GM18502 (cell line): ENCODE measurements at regions not wholly inside any gene's neighbourhood (a gene's known extent, or its start where the extent isn't known, plus 50 kb on each side); places are given as distances from the start of the nearest gene placed in this dataset.
"Not testable (repeated sequence)": the region's sequence is repeated elsewhere in the genome, so short reads cannot be mapped to it uniquely, and the experiment has no call there.

Experiments
- ATAC-seq: cut with Tn5 transposase; IDR thresholded peaks from one replicate; pipeline ENCODE4 v1.9.1; 2021; ENCODE audit warnings: mild to moderate bottlenecking; ENCODE audit not compliant: unreplicated experiment, poor library complexity

DNA sequence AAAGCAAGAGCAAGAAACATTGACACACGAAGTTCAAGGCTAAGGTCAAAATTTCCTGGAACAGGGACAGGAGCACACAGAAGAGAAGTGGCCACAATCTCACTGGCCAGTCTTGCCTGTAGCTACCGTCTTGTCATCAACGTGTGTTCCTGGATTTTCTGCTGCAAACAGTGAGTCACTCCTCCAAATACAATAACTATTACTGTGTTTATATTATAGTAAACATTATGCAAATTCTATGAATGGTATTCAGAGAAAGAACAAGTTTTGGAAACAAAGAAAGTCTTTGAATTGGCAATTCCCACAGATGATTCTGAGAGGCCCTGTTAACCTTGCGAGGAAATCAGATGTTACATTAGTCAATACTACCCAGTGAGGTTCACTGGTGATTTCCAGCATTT, 220.5 kb downstream of the FAM43A start:
- no peak for ATAC-seq

DNA sequence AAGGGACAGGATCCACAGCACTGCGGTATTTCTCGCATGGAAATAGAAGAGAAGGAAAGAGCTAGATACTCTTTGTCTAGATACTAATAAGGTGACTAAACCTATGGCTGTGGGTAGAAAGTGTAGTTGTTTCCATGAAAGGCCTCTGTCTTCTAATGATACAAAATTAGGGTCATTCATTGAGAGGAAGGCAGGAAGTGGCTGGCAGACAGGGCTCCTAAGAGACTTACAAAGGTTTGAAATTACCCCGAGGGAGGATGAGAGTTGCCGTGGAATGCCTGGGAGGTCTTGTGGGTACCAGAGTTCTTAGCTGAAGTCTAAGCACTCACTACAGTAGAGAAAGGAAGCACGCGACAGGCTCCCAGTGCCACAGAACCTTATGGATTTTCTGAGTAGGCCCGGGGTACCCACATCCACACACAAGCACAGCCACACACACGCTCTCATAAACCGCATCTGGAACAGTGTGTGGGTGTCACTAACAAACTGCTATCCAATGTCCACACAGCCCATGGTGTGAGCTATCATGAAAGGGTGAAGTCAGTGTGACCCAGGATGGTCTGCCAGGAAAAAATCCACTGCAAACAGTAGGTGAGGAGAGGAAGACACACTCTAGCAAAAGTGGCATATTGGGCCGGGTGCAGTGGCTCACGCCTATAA, 221.4 kb downstream of the FAM43A start:
- ATAC-seq, result no peak

DNA sequence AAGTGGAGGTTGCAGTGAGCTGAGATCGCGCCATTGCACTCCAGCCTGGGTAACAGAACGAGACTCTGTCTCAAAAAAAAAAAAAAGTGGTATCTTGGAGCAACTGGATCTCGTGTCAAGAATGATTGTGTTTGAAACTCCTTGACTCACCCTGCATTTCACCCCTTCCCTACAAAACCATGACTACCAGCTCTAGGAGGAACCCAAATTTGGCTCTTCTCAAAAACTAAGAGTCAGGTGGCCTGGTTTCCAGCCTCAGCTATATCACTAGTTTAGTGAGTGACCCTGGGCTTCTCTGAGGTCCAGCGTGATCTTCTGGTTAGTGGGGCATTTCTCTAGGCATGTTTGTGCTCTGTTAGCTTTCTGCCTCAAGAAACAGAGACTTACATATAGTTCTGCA, 222.1 kb downstream of the FAM43A start:
- no peak for ATAC-seq

DNA sequence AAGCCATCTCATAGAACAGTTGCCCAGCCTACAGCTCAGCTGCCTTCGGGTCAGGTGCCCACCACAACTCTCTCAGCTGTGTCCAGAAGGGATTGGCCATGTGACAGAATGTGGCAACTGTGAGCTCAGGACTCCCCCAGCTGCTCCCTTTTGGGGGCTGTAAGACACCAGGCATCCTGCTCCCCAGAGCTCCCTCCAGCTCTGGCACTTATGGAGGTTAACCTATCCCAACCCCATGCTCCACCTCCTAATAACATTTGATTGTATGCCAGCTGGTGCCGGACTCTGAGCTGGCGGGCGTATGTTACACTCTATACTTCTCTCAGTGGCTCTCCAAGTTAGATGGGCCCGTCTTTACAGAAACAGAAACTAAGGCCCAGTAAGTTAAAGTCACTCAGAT, 222.8 kb downstream of the FAM43A start:
- no peak for ATAC-seq

DNA sequence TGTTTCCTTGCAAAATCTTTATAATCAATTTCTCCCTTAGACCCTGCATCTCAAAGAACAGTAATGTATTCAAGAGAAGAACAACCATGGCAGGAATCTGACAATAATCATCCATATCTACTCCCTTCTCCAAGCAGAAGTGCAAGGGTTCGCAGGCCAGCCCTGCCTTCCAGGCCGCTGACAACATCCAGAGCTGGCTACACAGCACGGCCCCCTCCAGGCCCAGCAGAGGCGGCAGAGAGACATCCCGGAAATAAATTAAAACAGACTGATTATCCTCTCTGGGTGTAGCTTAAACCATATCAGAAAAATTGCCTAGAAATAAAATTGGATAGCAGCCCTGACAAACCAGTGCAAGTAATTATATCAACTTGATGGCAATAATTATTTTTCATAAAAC, 223.3 kb downstream of the FAM43A start:
- ATAC-seq, result no peak

DNA sequence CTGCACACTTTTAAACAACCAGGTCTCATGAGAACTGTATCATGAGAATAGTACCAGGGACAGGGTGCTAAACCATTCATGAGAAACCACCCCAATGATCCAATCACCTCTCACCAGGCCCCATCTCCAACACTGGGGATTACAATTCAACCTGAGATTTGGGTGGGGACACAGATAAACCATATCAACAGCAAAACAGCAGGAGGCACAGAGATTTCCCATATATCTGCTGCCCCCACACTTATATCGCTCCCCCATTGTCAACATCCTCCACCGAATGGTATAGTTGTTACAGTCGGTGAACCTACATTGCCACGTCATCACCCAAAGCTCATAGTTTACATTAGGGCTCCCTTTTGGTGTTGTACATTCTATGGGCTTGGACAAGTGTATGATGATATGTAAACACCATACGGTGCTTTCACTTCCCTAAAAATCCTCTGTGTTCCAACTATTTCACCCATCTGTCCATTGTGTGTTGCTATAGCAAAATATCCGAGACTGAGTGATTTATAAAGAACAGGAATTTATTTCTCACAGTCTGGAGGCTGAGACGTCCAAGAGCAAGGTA, 224.8 kb downstream of the FAM43A start:
- no peak for ATAC-seq

DNA sequence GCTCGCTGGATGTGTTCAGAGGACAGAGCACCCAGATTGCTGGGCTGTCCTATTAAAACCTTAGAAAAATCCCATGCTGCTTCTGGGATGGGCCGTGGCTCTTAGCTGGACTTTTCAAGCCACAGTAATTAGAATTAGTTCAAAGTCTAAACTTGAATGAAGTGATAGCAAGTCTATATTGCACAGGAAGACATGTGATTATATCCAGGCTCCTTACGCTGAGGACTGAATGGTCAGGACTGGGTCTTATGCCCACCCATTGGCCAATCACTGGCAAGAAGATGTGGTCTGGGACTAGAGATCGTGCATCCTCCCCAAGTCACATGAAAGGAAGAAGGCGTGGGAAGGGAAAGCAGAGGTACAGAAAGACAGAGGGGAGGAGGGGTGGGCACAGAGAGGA, 227.6 kb downstream of the FAM43A start:
- no peak for ATAC-seq

DNA sequence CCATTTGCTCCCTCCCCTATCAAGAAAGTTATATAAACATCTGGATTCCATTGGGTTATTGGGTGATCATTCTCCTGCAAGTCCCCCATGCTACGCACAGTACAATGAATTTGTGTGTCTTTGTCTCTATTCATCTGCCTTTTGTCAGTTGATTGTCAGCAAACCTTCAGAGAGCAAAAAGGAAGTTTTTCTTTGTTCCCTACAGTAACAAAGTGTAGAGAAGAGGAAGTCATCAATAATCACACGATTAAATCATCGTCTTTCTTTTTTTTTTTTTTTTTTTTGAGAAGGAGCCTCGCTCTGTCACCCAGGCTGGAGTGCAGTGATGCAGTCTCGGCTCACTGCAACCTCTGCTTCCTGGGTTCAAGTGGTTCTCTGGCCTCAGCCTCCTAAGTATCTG, 239.2 kb downstream of the FAM43A start:
- ATAC-seq, result not testable (repeated sequence)

DNA sequence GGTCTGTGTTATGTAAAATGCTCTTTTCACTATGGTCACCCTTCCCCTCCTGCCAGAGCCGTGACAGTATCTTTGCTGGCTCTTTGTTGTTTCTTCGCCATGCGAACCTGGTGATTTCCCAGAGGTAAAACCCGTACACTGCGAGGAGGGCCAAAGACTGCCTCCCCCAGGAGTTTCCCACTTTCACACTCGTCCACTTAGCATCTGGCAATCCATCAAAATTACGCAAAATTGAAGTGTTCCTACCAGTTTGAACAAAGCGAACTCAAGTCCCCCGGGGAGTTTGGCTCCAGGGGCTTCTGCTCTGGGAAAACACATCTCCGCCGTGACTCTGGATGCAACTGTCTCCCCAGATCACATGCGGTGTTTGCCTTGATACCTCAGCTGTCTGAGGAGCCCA, 239.9 kb downstream of the FAM43A start:
- no peak for ATAC-seq

DNA sequence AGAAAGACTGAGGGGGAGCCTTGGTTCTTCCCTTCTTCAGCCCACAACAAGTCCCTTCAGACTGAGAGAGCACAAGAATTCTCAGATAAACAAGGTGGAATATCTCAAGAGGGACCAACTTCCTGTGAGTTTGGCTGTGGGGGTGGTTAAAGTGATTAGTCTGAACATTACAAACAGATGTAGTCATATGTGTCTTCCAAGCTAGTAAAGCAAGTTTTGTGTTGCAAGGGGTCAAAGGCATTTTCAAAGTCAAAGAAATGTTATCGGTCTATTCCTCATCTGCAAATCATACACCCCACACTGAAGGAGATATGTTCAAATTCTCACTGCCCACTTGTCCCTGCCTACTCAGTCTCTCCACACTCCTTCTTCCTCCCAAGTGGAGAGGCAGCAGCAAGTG, 242.5 kb downstream of the FAM43A start:
- no peak for ATAC-seq

DNA sequence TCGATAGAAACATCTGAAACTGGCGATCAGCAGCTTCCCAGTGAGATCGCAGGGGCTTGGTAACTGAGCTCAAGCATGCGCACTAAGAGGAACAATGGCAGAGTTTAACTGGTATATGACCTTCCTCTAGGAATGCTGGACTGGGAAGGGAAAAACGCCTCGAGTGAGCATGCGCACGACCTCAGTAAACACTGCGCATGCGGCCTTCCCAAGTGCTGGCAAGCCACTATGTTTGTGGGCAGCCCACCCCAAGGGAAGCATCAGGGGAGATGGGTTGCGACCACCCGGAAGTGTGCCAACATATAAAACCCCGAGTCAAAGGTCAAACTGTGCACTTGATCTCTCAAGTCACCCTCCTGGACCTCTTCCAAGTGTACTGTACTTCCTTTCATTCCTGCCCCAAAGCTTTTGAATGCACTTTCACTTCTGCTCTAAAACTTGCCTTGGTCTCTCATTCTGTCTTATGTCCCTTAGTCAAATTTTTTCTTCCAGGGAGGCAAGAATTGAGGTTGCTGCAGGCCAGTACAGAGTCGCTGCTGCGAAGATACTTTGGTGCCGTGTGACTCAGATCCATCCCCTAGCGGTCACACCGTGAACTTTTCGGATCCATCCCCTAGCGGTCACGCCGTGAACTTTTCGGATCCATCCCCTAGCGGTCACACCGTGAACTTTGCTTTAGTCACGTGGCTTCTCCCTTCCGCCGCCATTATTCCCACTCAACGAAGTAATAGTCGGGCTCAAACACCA, 243.3 kb downstream of the FAM43A start:
- no peak for ATAC-seq

DNA sequence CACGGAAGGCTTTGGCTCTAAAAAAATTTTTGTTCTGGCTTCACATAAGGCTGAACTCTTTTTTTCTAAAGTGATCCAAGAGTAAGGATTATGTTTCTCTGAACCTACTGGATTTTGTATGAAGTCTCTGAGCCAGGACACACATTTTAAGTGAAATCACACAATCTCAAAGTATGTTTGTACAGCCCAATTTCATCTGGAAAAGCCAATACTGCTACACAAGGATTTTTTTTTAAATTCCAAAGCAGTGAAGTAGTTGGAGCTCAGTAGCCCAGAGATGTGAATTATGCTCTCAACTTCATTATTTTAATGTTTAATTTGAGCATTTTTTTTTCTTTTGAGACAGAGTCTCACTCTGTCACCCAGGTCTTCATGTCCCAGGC, 243.9 kb downstream of the FAM43A start:
- ATAC-seq, result no peak

DNA sequence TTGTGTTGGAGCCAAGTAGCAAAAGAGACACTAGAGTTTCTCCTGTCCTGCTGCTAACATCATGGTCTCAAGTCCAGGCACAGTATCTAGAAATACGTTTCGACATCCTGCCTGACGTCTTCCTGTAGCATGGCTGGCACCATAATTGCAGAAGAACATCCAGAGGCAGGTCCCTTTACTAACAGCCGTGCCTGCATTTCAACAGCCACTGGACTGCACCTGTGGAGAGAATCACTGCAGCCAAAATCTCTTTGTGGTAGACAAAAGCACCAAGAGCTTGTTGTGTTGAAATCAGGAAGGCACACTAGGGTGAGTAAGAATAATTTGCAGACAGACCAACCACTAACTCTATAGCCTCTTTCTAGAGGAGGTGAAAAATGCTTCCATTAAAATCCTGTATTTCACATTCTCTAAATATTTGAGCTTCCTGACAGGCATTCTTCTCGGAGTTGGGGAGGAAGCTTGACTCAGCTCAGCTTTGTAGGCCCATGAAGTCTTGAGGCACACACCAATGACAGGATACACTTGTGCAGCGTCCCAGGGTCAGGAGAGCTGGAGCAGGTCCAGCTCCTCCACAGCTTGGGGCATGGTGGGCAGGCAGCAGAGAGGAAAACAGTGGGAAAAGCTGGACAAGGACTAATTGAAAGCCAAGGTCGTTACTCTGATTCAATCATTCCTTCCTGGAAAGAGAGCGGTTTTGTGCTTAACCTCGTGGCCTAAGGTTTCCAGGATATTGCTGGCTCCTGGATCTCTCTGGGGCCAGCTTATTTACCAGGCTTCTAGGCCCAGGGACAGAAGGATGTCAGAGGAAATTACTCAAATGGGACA, 244.9 kb downstream of the FAM43A start:
- ATAC-seq, result no peak

DNA sequence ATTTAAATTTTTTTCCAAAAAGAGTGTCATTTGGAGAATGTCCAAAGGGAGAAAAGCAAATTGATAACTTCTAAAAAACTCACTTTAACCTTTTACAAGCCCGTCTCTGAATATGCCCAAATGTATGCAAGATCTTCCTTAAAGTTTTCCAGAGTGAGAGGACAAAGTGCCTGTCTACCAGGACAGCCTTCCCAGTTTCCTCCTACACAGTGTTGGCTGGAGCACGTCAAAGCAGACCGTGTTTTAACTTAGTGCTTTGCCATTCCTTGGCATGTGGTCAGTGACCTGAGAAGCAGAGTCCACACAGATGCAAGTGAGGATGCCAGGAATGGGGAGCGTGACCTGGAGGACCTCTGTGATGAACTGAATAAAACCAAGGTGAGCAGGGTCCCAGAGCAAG, 245.7 kb downstream of the FAM43A start:
- no peak for ATAC-seq

DNA sequence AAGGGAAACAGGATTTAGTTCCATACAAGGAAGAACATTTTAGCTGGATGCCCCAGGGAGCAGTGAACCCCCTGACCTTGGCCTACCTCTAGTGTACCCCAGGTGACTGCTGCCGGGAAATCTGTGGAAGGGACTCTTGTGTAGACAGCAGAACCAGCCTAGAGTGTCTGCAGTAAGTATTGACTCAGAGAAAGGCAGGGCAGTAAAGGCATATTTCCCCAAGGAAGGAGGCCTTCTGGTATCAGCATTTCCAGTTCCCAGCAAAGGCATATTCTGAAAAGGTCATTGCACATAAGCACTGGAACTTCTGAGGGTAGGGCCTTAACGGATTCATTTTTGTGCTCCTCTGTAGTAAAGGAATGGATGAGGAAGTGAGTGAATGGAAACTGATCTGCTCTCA, 246.2 kb downstream of the FAM43A start:
- ATAC-seq, result no peak

DNA sequence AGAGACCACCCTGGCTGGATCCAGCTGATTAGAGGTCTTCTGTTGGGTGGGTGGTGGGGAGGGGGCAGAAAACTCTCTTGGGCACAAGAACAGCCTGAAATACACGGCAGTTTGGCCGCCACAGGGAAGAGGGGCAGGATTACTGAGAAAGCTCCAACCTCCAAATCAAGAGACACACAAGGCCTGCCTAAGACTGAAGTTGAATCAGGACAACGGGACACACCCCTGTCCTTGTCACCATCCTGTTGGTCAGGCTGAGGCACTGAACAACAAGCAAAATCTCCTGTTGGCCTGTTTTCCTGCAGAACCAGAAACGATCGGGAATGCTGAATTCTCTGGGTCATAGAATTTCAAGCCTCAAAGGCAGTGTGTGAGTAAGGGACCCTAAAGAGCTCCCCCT, 247.8 kb downstream of the FAM43A start:
- ATAC-seq, result no peak

DNA sequence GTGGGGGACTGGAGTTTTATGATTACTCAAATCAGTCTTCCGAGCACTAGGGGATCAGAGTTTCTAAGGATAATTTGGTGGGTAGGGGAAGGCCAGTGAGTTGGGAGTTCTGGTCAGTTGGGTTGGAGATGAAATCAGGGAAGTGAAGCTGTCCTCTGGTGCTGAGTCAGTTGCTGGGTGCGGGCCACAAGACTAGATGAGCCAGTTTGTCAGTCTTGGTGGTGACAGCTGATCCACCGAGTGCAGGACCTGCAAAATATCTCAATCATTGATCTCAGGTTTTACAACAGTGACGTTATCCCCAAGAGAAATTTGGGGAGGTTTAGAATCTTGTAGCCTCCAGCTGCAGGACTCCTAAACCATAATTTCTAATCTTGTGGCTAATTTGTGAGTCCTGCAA, 249.4 kb downstream of the FAM43A start:
- no peak for ATAC-seq

DNA sequence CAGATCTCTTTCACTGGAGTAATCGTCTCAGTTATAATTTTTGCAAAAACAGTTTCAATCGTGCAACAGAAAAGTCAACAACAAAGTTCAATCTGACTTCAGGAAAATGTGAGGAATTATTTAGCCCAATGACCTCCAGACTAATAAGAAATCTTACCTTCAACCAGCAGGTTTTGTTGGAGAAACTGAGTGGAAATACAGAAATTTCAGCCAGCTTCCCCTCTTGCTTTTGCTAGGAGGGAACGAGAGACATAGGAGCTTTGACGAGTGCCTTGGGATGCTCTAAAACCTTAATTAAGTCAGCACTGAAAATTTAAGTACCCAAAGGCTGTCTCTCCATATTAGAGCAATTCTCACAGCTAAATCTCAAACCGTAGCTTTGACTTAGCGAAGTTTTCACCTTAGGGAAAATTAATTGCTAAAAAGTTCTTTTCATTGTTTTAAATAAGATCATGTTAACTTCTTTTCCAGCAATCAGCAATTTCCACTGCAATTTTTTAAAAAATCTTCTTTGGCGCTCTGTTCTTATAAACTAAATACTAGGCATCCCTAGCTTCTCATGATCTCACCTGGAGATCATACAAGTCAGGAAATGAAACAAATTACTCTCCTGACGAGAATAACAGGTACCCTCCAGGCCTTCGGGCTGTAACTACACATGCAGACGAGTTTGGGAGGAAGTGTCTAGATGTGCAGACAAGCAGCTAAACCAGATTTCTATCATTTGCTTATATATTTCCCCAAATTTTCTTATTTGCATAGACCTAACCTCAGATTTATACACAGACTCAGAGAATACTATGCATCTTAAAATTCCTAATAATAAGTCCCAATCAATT, 250.2 kb downstream of the FAM43A start:
- ATAC-seq, result no peak

DNA sequence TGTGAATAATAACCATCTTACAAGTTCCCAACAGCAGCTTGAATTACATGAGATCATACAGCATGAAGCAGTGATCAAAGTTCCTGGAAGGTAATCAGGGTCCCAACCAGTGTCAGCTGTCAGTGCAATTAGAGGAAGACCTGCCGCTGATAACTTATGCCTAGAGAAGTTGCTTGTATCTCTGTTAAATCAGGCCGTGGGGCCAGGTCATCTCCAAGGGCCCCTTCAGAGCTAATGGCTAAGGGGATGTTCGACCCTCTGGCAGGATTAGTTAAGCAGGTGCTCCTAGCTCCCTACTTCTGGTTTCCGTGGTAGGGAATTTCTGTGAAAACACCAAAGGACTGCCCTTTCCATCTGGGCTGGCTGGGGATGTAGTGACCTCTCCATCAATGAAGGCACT, 251.0 kb downstream of the FAM43A start:
- ATAC-seq, result no peak

DNA sequence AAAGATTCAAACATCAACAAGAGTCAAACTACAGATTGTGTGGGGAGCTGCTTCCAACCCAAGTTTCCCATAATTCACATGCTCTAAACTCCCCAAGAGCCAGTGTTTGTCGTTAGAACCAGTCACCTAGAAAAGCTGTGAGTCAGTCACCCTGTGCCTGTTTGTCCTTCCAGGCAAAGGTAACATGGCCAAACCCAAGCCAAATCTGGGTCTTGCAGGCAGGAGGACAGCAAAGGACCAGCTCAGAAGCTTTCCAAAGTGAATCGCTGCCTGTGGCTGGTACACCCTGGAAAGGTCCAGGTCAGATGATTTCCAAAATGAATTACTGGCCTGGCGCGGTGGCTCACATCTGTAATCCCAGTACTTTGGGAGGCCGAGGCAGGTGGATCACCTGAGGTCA, 251.5 kb downstream of the FAM43A start:
- no peak for ATAC-seq
